Esophagus muscularis mucosa (tissue), 4 donors: ENCODE measurements at regions not wholly inside any gene's neighbourhood (a gene's known extent, or its start where the extent isn't known, plus 50 kb on each side); places are given as distances from the start of the nearest gene placed in this dataset.

Source experiments
- CTCF ChIP-seq, 3 experiments: fragments of 200-600 bp in 2 of 3; fragments of 450-650 bp in 1 of 3; sonication (generic) in 2 of 3; IDR thresholded peaks; one replicate each; pipeline ENCODE4 v1.5.1; 2017 to 2019; ENCODE audit warnings: antibody characterized with exemption in 3 of 3, mild to moderate bottlenecking in 2 of 3, moderate library complexity in 1 of 3
- EP300 ChIP-seq: sonication (generic); formaldehyde crosslinking; IDR thresholded peaks from one replicate; pipeline ENCODE4 v1.6.1; 2017; ENCODE audit warnings: antibody characterized with exemption
- POLR2A ChIP-seq: fragments of 450-650 bp; IDR thresholded peaks from one replicate; pipeline ENCODE4 v1.6.1; 2017; ENCODE audit warnings: antibody characterized with exemption, moderate library complexity, mild to moderate bottlenecking, low read depth
- POLR2AphosphoS5 ChIP-seq, 2 donors: sonication (generic); formaldehyde crosslinking; IDR thresholded peaks; one replicate each; pipeline ENCODE4 v1.6.1; 2017; ENCODE audit warnings: antibody characterized with exemption in 2 of 2

- TF ChIP-seq CTCF (IDR thresholded peaks at IDR 0.05): no peak
- no peak for TF ChIP-seq POLR2A
- no peak for TF ChIP-seq POLR2AphosphoS5 (IDR thresholded peaks at IDR 0.05)
- TF ChIP-seq EP300: no peak
These were observed 59.8 kb upstream of the TPM4 start for GRCh38 chr19:16016226-16017137.
